Breast epithelium (tissue), 3 donors: ENCODE measurements at regions not wholly inside any gene's neighbourhood (a gene's known extent, or its start where the extent isn't known, plus 50 kb on each side); places are given as distances from the start of the nearest gene placed in this dataset.

Experiments used
- POLR2AphosphoS5 ChIP-seq, 3 donors: sonication (generic); formaldehyde crosslinking; IDR thresholded peaks; one replicate each; pipeline ENCODE4 v1.6.1; 2017; ENCODE audit warnings: antibody characterized with exemption in 3 of 3
- TF ChIP-seq, protein P1 (sequence below), 3 donors: fragments of 450-650 bp; IDR thresholded peaks; one replicate each; pipeline ENCODE4 v1.5.1; 2016 to 2017; ENCODE audit warnings: antibody characterized with exemption in 3 of 3, mild to moderate bottlenecking in 3 of 3, moderate library complexity in 3 of 3

GRCh38 chr12:68460236-68460635 lies 128.1 kb upstream of the MDM1 start:
- no peak for TF ChIP-seq POLR2AphosphoS5 (IDR thresholded peaks at IDR 0.05)
- TF ChIP-seq, protein P1, sequence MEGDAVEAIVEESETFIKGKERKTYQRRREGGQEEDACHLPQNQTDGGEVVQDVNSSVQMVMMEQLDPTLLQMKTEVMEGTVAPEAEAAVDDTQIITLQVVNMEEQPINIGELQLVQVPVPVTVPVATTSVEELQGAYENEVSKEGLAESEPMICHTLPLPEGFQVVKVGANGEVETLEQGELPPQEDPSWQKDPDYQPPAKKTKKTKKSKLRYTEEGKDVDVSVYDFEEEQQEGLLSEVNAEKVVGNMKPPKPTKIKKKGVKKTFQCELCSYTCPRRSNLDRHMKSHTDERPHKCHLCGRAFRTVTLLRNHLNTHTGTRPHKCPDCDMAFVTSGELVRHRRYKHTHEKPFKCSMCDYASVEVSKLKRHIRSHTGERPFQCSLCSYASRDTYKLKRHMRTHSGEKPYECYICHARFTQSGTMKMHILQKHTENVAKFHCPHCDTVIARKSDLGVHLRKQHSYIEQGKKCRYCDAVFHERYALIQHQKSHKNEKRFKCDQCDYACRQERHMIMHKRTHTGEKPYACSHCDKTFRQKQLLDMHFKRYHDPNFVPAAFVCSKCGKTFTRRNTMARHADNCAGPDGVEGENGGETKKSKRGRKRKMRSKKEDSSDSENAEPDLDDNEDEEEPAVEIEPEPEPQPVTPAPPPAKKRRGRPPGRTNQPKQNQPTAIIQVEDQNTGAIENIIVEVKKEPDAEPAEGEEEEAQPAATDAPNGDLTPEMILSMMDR (IDR thresholded peaks at IDR 0.05): no peak
